ENCODE measurements at regions not wholly inside any gene's neighbourhood (a gene's known extent, or its start where the extent isn't known, plus 50 kb on each side); places are given as distances from the start of the nearest gene placed in this dataset.

- TF ChIP-seq, protein P1, sequence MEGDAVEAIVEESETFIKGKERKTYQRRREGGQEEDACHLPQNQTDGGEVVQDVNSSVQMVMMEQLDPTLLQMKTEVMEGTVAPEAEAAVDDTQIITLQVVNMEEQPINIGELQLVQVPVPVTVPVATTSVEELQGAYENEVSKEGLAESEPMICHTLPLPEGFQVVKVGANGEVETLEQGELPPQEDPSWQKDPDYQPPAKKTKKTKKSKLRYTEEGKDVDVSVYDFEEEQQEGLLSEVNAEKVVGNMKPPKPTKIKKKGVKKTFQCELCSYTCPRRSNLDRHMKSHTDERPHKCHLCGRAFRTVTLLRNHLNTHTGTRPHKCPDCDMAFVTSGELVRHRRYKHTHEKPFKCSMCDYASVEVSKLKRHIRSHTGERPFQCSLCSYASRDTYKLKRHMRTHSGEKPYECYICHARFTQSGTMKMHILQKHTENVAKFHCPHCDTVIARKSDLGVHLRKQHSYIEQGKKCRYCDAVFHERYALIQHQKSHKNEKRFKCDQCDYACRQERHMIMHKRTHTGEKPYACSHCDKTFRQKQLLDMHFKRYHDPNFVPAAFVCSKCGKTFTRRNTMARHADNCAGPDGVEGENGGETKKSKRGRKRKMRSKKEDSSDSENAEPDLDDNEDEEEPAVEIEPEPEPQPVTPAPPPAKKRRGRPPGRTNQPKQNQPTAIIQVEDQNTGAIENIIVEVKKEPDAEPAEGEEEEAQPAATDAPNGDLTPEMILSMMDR (IDR thresholded peaks at IDR 0.05 in 8 of 11, conservative IDR thresholded peaks at IDR 0.05 in 3 of 11) = no peak
- no peak for TF ChIP-seq POLR2A (IDR thresholded peaks at IDR 0.05)
- no peak for TF ChIP-seq POLR2AphosphoS5 (IDR thresholded peaks at IDR 0.05)
Observed at GRCh38 chr2:180443888-180444287, 436.8 kb upstream of the CWC22 start.

All from spleen (tissue), 7 donors.